ENCODE measurements at regions not wholly inside any gene's neighbourhood (a gene's known extent, or its start where the extent isn't known, plus 50 kb on each side); places are given as distances from the start of the nearest gene placed in this dataset.
"Not testable (repeated sequence)": the region's sequence is repeated elsewhere in the genome, so short reads cannot be mapped to it uniquely, and the experiment has no call there.

- no peaks in the 10 kb centered on the region for H3K27me3 ChIP-seq (ENCODE audit: control insufficient read depth, insufficient read depth, low read length)
- no peak for DNase-seq
- no peak overlapping the region for H3K4me3 ChIP-seq (ENCODE audit: low read length)
- no peaks in the 10 kb centered on the region for H3K9me3 ChIP-seq (ENCODE audit: control insufficient read depth, low read depth, low read length)
- H3K36me3 ChIP-seq (ENCODE audit: control insufficient read depth, insufficient read depth, low read length): no peaks in the 10 kb centered on the region
- no peaks in the 10 kb centered on the region for H3K4me1 ChIP-seq (ENCODE audit: control insufficient read depth, insufficient read depth, low read length)
- no peak overlapping the region for H3K27ac ChIP-seq (ENCODE audit: low read length)
- WGBS (ENCODE audit: insufficient coverage, low lambda C conversion rate): no CpG with 5 or more reads among the region's 1 CpG
These were observed 108.7 kb downstream of the ZNF467 start for GRCh38 chr7:149664666-149665065.

GRCh38 chr7:149664176-149664575 lies 109.2 kb downstream of the ZNF467 start:
- no CpG with 5 or more reads among the region's 5 CpGs for WGBS (ENCODE audit: insufficient coverage, low lambda C conversion rate)
- DNase-seq: no peak
- Histone ChIP-seq H3K36me3 (ENCODE audit: control insufficient read depth, insufficient read depth, low read length) (no peaks in the 10 kb centered on the region), H3K4me3 (ENCODE audit: low read length) (no peak overlapping the region), H3K9me3 (ENCODE audit: control insufficient read depth, low read depth, low read length) (no peaks in the 10 kb centered on the region), H3K27ac (ENCODE audit: low read length) (no peak overlapping the region), H3K27me3 (ENCODE audit: control insufficient read depth, insufficient read depth, low read length) (no peaks in the 10 kb centered on the region), H3K4me1 (ENCODE audit: control insufficient read depth, insufficient read depth, low read length) (no peaks in the 10 kb centered on the region)

- no peaks in the 10 kb centered on the region for H3K9me3 ChIP-seq (ENCODE audit: control insufficient read depth, low read depth, low read length)
These were observed 110.7 kb downstream of the ZNF467 start for GRCh38 chr7:149662591-149663095.

GRCh38 chr7:149655784-149656183 lies 117.6 kb downstream of the ZNF467 start:
- WGBS (ENCODE audit: insufficient coverage, low lambda C conversion rate): no CpG with 5 or more reads among the region's 1 CpG
- Histone ChIP-seq H3K4me1 (ENCODE audit: control insufficient read depth, insufficient read depth, low read length) (no peaks in the 10 kb centered on the region), H3K27me3 (ENCODE audit: control insufficient read depth, insufficient read depth, low read length) (no peaks in the 10 kb centered on the region), H3K9me3 (ENCODE audit: control insufficient read depth, low read depth, low read length) (no peaks in the 10 kb centered on the region), H3K4me3 (ENCODE audit: low read length) (no peak overlapping the region), H3K36me3 (ENCODE audit: control insufficient read depth, insufficient read depth, low read length) (no peaks in the 10 kb centered on the region), H3K27ac (ENCODE audit: low read length) (no peak overlapping the region)
- DNase-seq: no peak

More at GRCh38 chr7:149662591-149663095, 110.7 kb downstream of the ZNF467 start:
- DNase-seq: peak; percentile 19
- Histone ChIP-seq H3K27ac (ENCODE audit: low read length) (no peak overlapping the region), H3K4me1 (ENCODE audit: control insufficient read depth, insufficient read depth, low read length) (no peaks in the 10 kb centered on the region), H3K27me3 (ENCODE audit: control insufficient read depth, insufficient read depth, low read length) (no peaks in the 10 kb centered on the region), H3K4me3 (ENCODE audit: low read length) (no peak overlapping the region), H3K36me3 (ENCODE audit: control insufficient read depth, insufficient read depth, low read length) (no peaks in the 10 kb centered on the region)
- no CpG with 5 or more reads among the region's 5 CpGs for WGBS (ENCODE audit: insufficient coverage, low lambda C conversion rate)

- Histone ChIP-seq H3K4me3 (ENCODE audit: low read length) (no peak overlapping the region), H3K4me1 (ENCODE audit: control insufficient read depth, insufficient read depth, low read length) (no peaks in the 10 kb centered on the region), H3K36me3 (ENCODE audit: control insufficient read depth, insufficient read depth, low read length) (no peaks in the 10 kb centered on the region), H3K27ac (ENCODE audit: low read length) (no peak overlapping the region), H3K9me3 (ENCODE audit: control insufficient read depth, low read depth, low read length) (no peaks in the 10 kb centered on the region), H3K27me3 (ENCODE audit: control insufficient read depth, insufficient read depth, low read length) (no peaks in the 10 kb centered on the region)
- DNase-seq: no peak
- 33% methylated on average over 1 of the region's 1 CpG for WGBS (ENCODE audit: insufficient coverage, low lambda C conversion rate)
These were observed 118.8 kb downstream of the ZNF467 start for GRCh38 chr7:149654588-149654987.

GRCh38 chr7:149650190-149650589 lies 123.2 kb downstream of the ZNF467 start:
- not testable (repeated sequence) for H3K27me3 ChIP-seq (ENCODE audit: control insufficient read depth, insufficient read depth, low read length); H3K4me1 ChIP-seq (ENCODE audit: control insufficient read depth, insufficient read depth, low read length); H3K4me3 ChIP-seq (ENCODE audit: low read length); H3K27ac ChIP-seq (ENCODE audit: low read length); DNase-seq; H3K36me3 ChIP-seq (ENCODE audit: control insufficient read depth, insufficient read depth, low read length); H3K9me3 ChIP-seq (ENCODE audit: control insufficient read depth, low read depth, low read length)
- WGBS (ENCODE audit: insufficient coverage, low lambda C conversion rate): no CpG with 5 or more reads among the region's 3 CpGs

- H3K9me3 ChIP-seq (ENCODE audit: control insufficient read depth, low read depth, low read length): no peaks in the 10 kb centered on the region
- no peaks in the 10 kb centered on the region for H3K27me3 ChIP-seq (ENCODE audit: control insufficient read depth, insufficient read depth, low read length)
- H3K4me1 ChIP-seq (ENCODE audit: control insufficient read depth, insufficient read depth, low read length): no peaks in the 10 kb centered on the region
- no peak for DNase-seq
- no peaks in the 10 kb centered on the region for H3K36me3 ChIP-seq (ENCODE audit: control insufficient read depth, insufficient read depth, low read length)
- H3K27ac ChIP-seq (ENCODE audit: low read length): no peak overlapping the region
- WGBS (ENCODE audit: insufficient coverage, low lambda C conversion rate): no CpG with 5 or more reads among the region's 4 CpGs
- no peak overlapping the region for H3K4me3 ChIP-seq (ENCODE audit: low read length)
These were observed 128.6 kb downstream of the ZNF467 start for GRCh38 chr7:149644754-149645153.

GRCh38 chr7:149642589-149642988 lies 130.8 kb downstream of the ZNF467 start:
- no peaks in the 10 kb centered on the region for H3K9me3 ChIP-seq (ENCODE audit: control insufficient read depth, low read depth, low read length)
- H3K4me1 ChIP-seq (ENCODE audit: control insufficient read depth, insufficient read depth, low read length): no peaks in the 10 kb centered on the region
- no peak overlapping the region for H3K27ac ChIP-seq (ENCODE audit: low read length)
- peaks cover 2% of the 10 kb centered on the region for H3K27me3 ChIP-seq (ENCODE audit: control insufficient read depth, insufficient read depth, low read length)
- WGBS (ENCODE audit: insufficient coverage, low lambda C conversion rate): no CpG with 5 or more reads among the region's 5 CpGs
- no peak for DNase-seq
- no peaks in the 10 kb centered on the region for H3K36me3 ChIP-seq (ENCODE audit: control insufficient read depth, insufficient read depth, low read length)
- no peak overlapping the region for H3K4me3 ChIP-seq (ENCODE audit: low read length)

- Histone ChIP-seq H3K9me3 (ENCODE audit: control insufficient read depth, low read depth, low read length) (no peaks in the 10 kb centered on the region), H3K4me1 (ENCODE audit: control insufficient read depth, insufficient read depth, low read length) (no peaks in the 10 kb centered on the region), H3K27me3 (ENCODE audit: control insufficient read depth, insufficient read depth, low read length) (peaks cover 13% of the 10 kb centered on the region), H3K4me3 (ENCODE audit: low read length) (no peak overlapping the region), H3K36me3 (ENCODE audit: control insufficient read depth, insufficient read depth, low read length) (no peaks in the 10 kb centered on the region), H3K27ac (ENCODE audit: low read length) (no peak overlapping the region)
- 100% methylated on average over 1 of the region's 5 CpGs for WGBS (ENCODE audit: insufficient coverage, low lambda C conversion rate)
- DNase-seq: no peak
These were observed 134.6 kb downstream of the ZNF467 start for GRCh38 chr7:149638566-149639320.

GRCh38 chr7:149637911-149638565 lies 135.3 kb downstream of the ZNF467 start:
- Histone ChIP-seq H3K36me3 (ENCODE audit: control insufficient read depth, insufficient read depth, low read length) (no peaks in the 10 kb centered on the region), H3K4me1 (ENCODE audit: control insufficient read depth, insufficient read depth, low read length) (no peaks in the 10 kb centered on the region), H3K4me3 (ENCODE audit: low read length) (no peak overlapping the region), H3K27ac (ENCODE audit: low read length) (no peak overlapping the region), H3K9me3 (ENCODE audit: control insufficient read depth, low read depth, low read length) (no peaks in the 10 kb centered on the region), H3K27me3 (ENCODE audit: control insufficient read depth, insufficient read depth, low read length) (peaks cover 19% of the 10 kb centered on the region)
- WGBS (ENCODE audit: insufficient coverage, low lambda C conversion rate): 100% methylated on average over 2 of the region's 9 CpGs
- no peak for DNase-seq
